GM19463 (cell line): ENCODE measurements at regions not wholly inside any gene's neighbourhood (a gene's known extent, or its start where the extent isn't known, plus 50 kb on each side); places are given as distances from the start of the nearest gene placed in this dataset.

Source experiments
- ATAC-seq: cut with Tn5 transposase; IDR thresholded peaks from one replicate; pipeline ENCODE4 v1.9.1; 2021; ENCODE audit warnings: mild to moderate bottlenecking, moderate library complexity; ENCODE audit not compliant: unreplicated experiment

DNA sequence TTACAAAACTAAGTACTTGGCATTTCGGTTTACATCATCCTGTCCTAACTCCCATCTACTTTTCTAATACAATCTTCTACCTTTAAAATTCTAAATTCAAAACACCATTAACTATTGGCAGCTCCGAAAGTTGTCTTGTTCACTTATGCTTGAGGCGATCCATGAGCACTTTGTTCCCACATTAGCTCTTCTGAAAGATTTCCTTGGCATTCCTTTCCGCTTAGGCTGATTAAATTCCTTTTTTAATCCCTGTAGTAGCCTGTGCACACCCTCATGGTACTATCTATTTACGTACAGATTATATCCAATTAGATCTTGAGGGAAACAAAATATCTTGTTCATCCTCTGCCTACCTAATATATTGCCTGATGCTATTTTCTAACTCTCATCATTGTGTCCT is 480.7 kb downstream of the PRKD1 start:
- no peak for ATAC-seq

DNA sequence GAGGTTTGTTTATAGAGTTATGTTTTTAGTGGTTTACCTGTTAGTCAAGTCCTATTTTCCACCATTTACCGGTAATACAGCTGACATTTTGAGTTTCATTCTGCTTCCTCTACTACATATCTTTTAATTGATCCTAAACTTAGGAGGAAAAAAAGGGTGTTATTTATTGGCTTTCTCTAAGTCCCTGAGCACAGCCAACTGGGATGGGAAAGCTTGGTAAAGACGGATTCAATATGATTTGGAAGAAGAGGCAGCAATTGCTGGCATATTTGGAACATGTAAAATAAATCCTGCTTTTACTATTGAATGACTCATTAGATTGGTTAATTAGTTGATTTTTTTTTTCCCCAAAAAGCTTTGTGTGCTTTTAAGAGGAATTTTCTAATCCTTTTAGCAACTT is 475.7 kb downstream of the PRKD1 start:
- ATAC-seq, result no peak

DNA sequence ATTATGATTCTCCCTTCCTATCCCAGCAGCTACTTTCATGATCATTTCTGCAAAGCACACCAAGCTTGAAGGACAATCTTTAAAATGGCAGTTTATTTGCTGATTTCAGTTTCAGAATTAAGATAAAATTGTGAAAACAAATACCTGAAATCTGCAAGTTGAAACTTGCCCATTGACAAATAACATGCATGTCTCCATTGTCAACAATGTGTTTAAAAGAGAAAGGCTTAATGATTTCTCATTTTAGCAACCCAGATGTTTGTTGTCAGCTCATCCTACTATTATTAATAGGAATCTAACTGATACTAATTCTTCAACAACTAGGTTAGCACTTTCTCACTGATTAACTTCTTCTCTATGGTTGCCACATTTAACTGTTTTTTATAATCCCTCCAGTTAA is 474.6 kb downstream of the PRKD1 start:
- no peak for ATAC-seq

DNA sequence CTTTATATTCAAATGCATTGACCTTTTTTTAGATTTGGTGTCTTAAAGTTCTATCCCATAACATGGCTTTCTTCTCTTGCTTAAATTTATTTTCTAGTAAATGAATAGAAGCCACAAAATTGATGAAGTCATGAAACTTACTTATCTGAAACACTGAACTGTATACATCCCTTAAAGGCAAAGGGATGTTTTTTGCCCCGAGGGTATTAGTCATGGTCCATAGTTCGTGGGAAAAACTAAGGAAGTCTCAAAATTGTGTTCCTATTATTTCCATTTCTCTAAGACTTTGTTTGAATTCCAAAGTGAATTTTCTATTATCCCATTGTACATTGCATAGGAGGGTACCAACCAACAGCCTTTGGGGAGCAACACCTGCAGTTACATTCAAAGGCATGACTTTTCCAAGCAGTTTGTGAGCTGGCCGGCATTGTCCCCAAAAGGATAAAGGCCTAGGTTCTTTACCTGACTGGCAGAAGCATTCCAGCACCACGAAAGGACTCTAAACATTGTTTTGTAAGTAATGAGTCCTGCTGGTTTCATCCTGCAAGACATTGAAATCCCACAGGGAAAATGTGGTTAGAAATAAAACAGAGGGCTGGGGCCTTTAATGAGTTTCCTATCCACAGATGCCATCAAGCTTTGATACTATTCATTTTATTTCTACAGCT is 473.5 kb downstream of the PRKD1 start:
- no peak for ATAC-seq

DNA sequence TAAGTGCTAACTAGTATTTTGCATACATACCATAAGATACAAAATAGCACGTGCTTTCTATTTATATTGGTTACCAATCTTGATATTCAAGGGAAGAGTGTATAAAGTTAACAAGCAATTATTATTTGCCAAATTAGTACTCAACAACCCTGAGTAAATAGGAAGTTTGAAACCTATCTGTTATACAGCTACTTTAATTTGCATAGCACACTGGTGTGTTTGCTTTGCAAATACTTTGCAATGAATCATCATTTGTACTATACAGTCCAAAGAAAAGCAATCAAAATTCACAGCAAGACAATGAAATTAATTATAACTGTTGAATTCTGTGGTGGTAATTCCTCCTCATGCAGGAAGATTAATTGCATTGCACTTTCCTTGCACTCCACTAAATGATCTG is 469.1 kb downstream of the PRKD1 start:
- ATAC-seq, result no peak

DNA sequence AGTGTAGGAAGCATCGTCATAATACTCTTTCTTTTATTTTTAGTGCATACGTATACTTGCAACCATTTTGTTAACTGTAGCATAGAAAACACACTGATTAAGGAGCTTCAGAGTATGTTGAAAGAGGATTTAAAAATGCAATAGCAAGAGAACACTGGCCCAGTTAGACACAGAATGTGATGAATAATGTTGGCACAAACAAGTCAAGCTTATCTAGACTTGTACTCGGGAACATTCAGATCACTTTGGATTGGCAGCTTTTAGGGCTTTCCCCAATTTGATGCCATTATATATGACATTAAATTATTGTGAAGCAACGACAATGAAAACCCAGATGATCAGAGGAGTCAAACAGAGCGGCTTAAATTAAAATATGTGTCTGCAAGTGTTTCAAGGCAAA is 468.1 kb downstream of the PRKD1 start:
- ATAC-seq, result no peak

DNA sequence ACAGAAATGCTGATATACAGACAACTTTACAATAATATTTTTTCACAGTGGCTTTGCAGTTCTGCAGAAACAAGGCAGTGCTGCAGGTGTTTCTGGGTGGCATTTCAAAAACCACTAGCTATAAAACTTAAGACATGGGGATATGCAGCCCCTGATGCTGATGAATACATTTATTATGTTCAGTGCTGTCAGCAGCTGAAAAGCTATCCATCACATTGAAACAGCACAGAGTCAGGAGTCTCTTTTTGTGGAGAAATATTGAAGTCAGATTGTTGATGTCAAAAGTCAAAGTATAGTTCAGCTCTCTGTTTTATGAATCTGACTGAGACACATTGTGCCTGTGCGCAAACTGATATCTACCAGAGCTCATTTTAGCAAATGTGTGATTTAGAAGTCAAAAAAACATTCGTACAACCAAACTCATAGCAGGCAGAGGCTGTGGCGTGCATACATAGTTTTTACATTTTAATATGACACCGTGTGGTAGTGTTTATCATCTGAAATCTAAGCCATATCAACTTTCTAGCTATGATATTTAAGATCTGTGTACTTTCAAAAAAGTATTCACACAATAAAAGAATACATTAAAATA is 467.6 kb downstream of the PRKD1 start:
- ATAC-seq, result no peak

DNA sequence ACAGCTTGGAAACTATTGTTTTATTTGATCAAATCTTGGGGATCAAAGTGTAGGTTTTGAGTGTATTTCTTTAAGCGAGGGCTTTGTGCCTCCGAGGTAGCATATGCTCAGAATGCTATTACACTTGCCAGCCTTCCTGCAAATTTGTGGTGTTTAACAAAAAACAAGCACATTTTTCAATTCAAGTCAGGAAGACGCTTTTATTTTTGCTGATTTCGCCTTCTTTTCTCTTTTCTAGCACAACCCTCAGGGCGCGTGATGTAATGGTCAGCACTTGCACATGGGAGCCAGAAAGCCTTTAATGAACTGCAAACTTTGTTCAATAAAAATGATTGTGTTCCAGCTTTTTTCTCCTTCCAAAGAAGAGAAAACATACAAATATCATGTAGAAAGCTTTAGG is 466.5 kb downstream of the PRKD1 start:
- ATAC-seq, result no peak

DNA sequence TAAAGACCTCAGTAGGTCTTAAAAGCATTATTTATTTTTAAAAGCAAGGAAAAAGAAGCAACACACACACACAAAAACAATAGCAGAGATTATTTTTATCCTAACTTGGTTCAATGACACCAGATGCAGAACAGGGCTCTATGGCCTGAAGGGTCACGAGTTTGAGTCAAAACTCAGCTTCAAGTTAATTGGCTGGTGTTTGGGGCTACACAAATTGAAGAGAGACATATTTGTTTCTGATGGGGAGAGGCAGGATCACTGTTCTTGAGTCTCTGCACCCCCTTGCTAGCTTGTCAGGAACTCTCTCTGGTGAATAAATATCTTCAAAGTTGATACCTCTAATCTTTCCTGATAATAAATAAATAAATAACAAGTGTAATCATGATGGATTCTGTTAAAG is 466.1 kb downstream of the PRKD1 start:
- no peak for ATAC-seq

DNA sequence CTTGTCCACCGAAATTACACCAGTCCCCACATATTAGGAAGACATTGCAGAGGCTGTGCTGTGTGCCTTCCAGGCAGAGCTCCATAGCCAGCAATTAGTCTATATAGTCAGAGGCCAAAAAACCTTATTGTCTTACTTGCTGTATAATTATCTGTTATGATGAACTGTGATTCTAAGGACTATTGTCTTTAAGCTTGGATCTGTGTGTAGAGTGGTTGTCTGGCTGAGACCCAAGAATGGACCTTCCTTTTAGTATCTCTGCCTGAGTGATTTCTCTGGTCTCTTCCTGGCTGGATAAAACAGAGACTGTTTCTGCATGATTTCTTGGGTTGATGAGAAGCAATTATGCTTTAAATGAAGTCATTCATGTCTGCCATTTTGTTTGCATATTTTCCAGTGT is 465.3 kb downstream of the PRKD1 start:
- no peak for ATAC-seq

DNA sequence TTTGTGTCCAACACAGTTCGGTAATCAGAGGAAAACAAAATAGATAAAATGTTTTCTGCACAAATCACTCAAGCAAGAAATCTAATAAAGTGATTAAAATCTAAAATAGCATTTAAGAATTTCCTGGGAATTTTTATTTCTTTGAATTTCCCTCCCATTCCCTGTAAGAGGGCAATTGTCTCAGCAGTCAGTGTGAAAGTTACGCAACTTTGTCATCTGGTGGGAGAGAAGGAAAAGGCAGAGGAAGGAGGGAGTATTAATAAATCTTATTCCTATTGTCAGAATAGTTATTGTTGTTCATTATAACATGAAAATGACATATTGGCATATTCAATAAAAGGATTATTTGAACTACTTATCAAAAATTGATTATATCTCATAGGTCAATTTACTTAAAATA is 464.9 kb downstream of the PRKD1 start:
- no peak for ATAC-seq

DNA sequence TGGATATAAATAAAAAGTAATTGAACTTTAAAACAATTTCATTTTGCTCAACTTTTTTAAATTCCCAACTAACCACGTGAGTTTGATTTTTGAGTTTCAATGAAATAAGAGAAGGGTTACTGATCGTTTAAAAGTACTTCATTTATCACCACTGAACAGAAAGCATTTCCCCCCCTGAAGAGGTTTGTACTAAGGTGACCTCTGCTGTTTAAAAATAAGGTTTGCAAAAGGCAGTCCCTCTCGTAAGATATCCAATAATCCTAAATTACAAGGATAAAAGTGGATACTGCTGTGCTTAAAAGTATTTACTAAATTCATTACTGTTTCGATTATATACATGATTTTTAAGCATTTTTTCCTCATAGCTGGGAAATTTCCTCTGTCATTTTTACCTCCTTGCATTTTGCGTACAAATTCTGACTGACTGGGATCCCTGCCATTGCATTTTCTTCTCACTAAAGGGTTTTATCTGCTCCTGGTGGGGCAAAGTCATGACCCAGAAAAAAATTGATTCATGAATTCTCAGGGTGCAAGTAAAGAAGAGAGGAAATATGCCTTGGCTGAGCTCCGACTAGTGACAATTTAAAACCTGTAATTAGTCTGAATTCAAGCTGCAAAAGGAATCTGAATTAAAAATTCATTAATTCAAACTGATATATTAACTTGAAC is 463.8 kb downstream of the PRKD1 start:
- ATAC-seq, result no peak

DNA sequence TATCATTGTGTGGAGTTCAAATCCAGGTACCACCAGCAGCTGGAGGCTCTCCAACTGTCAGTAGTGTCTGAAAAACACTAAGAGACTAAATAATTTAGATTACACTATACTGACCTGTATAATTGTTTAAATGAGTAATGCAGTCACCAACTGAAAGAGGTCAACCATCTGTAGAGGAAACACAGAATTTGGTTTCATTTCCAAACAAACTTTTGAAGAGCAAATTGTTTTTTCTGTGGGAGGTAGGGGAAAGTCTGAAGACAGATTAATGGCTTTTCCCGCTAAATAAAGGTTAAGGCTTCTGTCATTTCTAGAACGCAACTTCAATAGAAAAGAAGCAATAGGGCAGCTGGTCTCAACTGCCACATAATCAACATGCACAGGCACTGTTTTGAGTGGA is 462.6 kb downstream of the PRKD1 start:
- ATAC-seq, result no peak

DNA sequence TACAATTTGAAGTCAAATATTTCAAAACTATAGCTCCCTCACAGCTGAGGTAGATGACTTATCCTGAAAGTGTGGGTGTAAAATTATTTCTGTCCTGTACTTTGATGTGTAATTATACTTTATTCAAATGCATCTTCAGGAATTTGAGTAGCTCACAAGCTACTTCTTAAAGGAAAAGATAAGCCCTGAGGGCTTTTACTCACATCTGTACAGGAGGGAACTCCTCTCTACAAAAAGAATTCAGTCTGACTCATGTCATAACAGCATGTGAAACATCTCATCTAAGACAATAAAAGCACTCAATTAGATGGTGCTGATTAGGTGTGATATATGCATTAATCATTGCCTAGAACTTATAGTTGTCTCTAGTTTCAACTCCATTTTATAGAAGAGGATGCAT is 452.0 kb downstream of the PRKD1 start:
- ATAC-seq, result no peak

DNA sequence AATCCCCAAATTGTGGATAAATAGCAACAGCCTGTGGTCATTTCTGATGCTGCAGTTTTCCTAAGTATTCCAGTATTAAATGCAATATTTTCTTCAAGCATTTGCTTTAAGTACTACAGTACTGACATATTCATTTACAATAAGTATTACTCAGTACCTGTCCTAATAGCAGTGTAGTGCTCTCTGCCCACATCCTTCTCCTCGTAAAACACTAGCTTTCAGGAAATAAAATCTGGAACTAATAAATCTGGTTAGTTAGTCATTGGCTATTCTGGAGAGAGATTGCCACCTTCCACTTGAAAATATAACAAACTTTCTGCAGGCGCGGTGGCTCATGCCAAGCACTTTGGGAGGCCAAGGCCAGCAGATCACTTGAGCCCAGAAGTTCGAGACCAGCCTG is 441.5 kb downstream of the PRKD1 start:
- ATAC-seq, result no peak

DNA sequence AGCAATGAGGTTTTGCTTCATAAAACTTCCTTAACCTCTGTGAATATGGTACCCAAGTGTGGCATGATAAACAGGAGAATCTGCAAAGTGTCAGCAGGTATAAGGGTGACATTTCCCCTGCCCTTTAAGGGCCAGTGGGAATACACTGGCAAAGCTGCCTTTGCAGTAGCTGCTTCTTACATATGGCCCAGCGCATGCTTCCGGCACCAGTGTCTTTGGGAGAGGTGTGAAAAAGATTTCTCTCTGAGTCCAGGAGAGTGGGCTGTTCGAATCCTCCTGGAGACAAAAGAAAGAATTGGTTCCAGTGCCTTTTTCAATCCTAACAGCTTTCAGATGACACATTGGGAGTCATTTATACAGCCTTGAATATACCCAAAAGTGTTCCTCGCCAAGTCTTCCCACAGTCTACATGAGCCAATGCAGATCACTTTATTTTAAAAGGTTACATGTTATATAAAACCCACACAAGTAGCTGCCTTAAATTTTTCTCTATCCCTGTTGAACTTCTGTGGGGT is 437.7 kb downstream of the PRKD1 start:
- no peak for ATAC-seq

DNA sequence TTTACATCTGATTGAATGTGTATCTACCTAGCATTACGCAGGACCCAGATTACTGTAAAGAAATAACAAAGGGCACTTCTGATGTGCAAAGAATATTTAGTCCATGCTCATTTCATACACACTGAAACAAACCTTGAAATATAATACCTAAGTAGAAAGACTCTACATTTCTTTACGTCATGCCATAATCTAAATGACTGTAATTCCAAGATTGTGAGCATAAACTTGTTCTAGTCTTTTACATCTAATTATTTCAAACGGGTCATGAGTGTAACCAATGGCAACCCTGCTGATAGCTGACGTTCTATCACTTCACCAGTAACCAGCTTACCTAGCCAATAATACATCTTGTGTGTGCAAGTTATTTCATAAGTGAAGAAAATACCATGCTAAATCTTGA is 433.8 kb downstream of the PRKD1 start:
- ATAC-seq, result no peak

DNA sequence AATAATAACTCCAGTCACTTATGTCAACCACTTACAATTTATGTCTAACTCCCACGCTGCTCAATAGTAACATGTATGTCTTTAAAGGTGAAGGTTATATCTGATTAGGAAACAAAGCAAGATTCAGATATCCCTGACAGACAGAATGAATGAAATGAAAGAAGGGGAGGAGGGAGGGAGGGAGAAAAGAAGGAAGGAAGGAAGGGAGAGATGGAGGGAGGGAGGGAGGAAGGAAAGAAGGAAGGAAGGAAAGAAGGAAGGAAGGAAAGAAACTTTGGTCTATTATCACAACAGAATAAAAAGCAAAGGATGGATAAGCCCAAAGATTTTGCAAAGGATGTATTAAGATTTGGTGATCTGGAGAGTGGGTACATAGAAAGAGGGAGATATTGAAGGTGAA is 433.3 kb downstream of the PRKD1 start:
- no peak for ATAC-seq

DNA sequence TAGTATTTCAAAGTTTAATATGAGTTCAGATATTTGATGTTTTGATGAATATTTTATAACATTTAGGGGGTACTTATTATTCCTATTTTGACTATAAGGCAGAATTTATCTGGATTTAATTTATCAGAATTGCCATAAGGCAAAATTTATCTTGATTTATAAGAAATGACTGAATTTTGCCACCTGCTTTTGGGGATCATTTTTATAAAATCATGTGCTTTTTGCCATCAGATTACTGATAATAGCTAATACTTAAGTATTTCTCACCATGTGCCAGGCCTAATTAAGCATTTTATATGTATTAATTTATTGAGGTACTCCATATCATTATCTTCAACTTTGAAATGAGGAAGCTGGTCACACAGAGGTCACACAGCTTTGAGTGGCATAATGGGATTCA is 423.7 kb downstream of the PRKD1 start:
- no peak for ATAC-seq

DNA sequence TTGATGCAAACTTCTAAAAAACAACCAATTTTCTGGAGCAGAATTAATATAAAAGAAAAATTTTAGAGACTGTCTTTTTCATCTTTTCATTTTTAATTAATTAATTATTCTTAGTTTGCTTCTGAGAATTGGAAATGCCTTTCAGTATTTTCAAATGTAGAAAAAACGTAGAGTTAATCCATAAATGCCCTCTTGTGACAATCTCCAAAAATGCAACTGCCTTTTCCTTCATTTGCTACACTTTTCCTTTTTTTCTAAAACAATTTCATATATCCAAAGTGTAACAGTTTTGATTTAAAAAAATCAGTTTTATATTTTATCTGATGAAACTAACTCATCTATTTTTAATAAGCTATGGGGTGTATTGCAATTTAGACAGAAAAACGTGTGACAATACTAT is 409.3 kb downstream of the PRKD1 start:
- no peak for ATAC-seq

DNA sequence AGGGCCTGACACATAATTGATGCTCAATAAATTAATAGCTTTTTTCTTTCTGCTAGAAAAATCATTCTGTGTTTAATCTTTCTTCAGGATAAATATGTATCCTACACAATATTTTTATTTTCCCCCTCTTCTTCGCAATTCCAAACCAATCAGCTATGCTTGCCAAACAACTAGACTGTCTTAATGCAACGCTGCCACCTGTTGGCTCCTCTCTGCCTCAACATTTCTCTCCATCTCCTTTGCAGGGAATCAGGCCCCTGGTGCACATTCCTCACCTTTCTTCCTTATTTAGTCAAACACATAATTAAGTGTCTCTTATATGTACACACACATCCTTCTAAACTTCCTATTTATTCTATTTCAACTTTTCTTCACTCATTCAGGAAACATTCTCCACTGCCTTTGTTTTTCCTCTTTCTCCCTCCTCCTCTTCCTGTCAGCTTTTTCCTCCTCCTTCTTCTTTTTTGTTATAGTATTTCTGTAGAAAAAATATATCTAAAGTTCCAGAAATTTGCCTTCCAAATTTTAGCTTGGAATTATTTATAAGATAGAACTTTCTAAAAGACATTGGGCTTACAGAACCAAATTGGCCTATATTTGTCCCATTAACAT is 406.0 kb downstream of the PRKD1 start:
- ATAC-seq, result no peak
